Ectodermal cell (in vitro differentiated cells): ENCODE measurements at regions not wholly inside any gene's neighbourhood (a gene's known extent, or its start where the extent isn't known, plus 50 kb on each side); places are given as distances from the start of the nearest gene placed in this dataset.

Experiments used
- H3K27ac ChIP-seq: 2 replicates; pipeline ENCODE4 v1.7.0; 2013; ENCODE audit warnings: mild to moderate bottlenecking, low read depth, low read length; ENCODE audit not compliant: insufficient read depth, poor library complexity, severe bottlenecking
- H3K27me3 ChIP-seq: 2 replicates; pipeline ENCODE4 v1.7.0; 2013; ENCODE audit warnings: mild to moderate bottlenecking, low read length; ENCODE audit not compliant: insufficient read depth, control insufficient read depth, poor library complexity, severe bottlenecking
- H3K36me3 ChIP-seq: one replicate; pipeline ENCODE4 v1.7.0; 2013; ENCODE audit warnings: low read length; ENCODE audit not compliant: control insufficient read depth, insufficient read depth
- H3K4me1 ChIP-seq: one replicate; pipeline ENCODE4 v1.7.0; 2013; ENCODE audit warnings: low read length; ENCODE audit not compliant: control insufficient read depth, insufficient read depth
- H3K4me3 ChIP-seq: 2 replicates; pipeline ENCODE4 v1.7.0; 2013; ENCODE audit warnings: low read depth, low read length, control low read depth; ENCODE audit not compliant: insufficient read depth
- H3K9me3 ChIP-seq: 2 replicates; pipeline ENCODE4 v1.7.0; 2013; ENCODE audit warnings: mild to moderate bottlenecking, low read length, moderate library complexity; ENCODE audit not compliant: control insufficient read depth
- WGBS, 2 experiments: methylation state at CpG; one replicate each; pipeline ENCODE4 v1.1.7; 2013; ENCODE audit warnings: missing lambda C conversion rate in 2 of 2; 5-methylcytosine and 5-hydroxymethylcytosine counted together

- no peaks in the 10 kb centered on the region for H3K9me3 ChIP-seq
- no peak overlapping the region for H3K4me3 ChIP-seq
- H3K4me1 ChIP-seq = no peaks in the 10 kb centered on the region
- peaks cover 3% of the 10 kb centered on the region for H3K36me3 ChIP-seq
- H3K27ac ChIP-seq = no peak overlapping the region
- WGBS, 2 experiments = 85 to 97% methylated on average over 1 of the region's 1 CpG
- no peaks in the 10 kb centered on the region for H3K27me3 ChIP-seq
These were observed 273.4 kb downstream of the ETS1 start for GRCh38 chr11:128313931-128314330.

- no peaks in the 10 kb centered on the region for H3K4me1 ChIP-seq
- no peaks in the 10 kb centered on the region for H3K27me3 ChIP-seq
- H3K4me3 ChIP-seq = no peak overlapping the region
- H3K27ac ChIP-seq = no peak overlapping the region
- H3K9me3 ChIP-seq = no peaks in the 10 kb centered on the region
- WGBS, 2 experiments = 61 to 62% methylated on average over 3 of the region's 3 CpGs
- peaks cover 3% of the 10 kb centered on the region for H3K36me3 ChIP-seq
These were observed 275.3 kb downstream of the ETS1 start for GRCh38 chr11:128311742-128312719.

GRCh38 chr11:128310676-128311445, 276.5 kb downstream of the ETS1 start:
- H3K4me3 ChIP-seq = no peak overlapping the region
- H3K4me1 ChIP-seq = no peaks in the 10 kb centered on the region
- H3K9me3 ChIP-seq = no peaks in the 10 kb centered on the region
- H3K27me3 ChIP-seq = no peaks in the 10 kb centered on the region
- WGBS, 2 experiments = 90 to 92% methylated on average over 7 of the region's 7 CpGs
- H3K27ac ChIP-seq = no peak overlapping the region
- peaks cover 3% of the 10 kb centered on the region for H3K36me3 ChIP-seq

GRCh38 chr11:128310005-128310404, 277.4 kb downstream of the ETS1 start:
- no peak overlapping the region for H3K4me3 ChIP-seq
- H3K4me1 ChIP-seq = no peaks in the 10 kb centered on the region
- H3K36me3 ChIP-seq = peaks cover under 1% of the 10 kb centered on the region
- 94 to 96% methylated on average over 3 of the region's 3 CpGs for WGBS, 2 experiments
- H3K27me3 ChIP-seq = no peaks in the 10 kb centered on the region
- H3K27ac ChIP-seq = no peak overlapping the region
- H3K9me3 ChIP-seq = no peaks in the 10 kb centered on the region

GRCh38 chr11:128308794-128309193, 278.6 kb downstream of the ETS1 start:
- 97 to 99% methylated on average over 3 of the region's 3 CpGs for WGBS, 2 experiments
- no peaks in the 10 kb centered on the region for H3K4me1 ChIP-seq

GRCh38 chr11:128305588-128305987, 281.8 kb downstream of the ETS1 start:
- H3K4me3 ChIP-seq = no peak overlapping the region
- H3K27me3 ChIP-seq = no peaks in the 10 kb centered on the region
- no peaks in the 10 kb centered on the region for H3K36me3 ChIP-seq
- WGBS, 2 experiments = 100% methylated on average over 1 of the region's 1 CpG
- no peaks in the 10 kb centered on the region for H3K4me1 ChIP-seq
- H3K27ac ChIP-seq = no peak overlapping the region
- H3K9me3 ChIP-seq = no peaks in the 10 kb centered on the region

More at GRCh38 chr11:128308794-128309193, 278.6 kb downstream of the ETS1 start:
- Histone ChIP-seq H3K27ac (no peak overlapping the region), H3K4me3 (no peak overlapping the region), H3K27me3 (no peaks in the 10 kb centered on the region), H3K9me3 (no peaks in the 10 kb centered on the region), H3K36me3 (no peaks in the 10 kb centered on the region)

- no peaks in the 10 kb centered on the region for H3K4me1 ChIP-seq
- no peaks in the 10 kb centered on the region for H3K9me3 ChIP-seq
These were observed 282.5 kb downstream of the ETS1 start for GRCh38 chr11:128304666-128305485.

GRCh38 chr11:128304116-128304515, 283.2 kb downstream of the ETS1 start:
- 100% methylated on average over 2 of the region's 2 CpGs for WGBS, 2 experiments
- no peak overlapping the region for H3K27ac ChIP-seq
- no peaks in the 10 kb centered on the region for H3K9me3 ChIP-seq
- no peak overlapping the region for H3K4me3 ChIP-seq
- peaks cover 2% of the 10 kb centered on the region for H3K4me1 ChIP-seq
- H3K27me3 ChIP-seq = no peaks in the 10 kb centered on the region
- no peaks in the 10 kb centered on the region for H3K36me3 ChIP-seq

More at GRCh38 chr11:128304666-128305485, 282.5 kb downstream of the ETS1 start:
- no peak overlapping the region for H3K27ac ChIP-seq
- H3K4me3 ChIP-seq = no peak overlapping the region
- 84 to 94% methylated on average over 6 to 7 of the region's 8 CpGs for WGBS, 2 experiments
- no peaks in the 10 kb centered on the region for H3K27me3 ChIP-seq
- no peaks in the 10 kb centered on the region for H3K36me3 ChIP-seq

- H3K9me3 ChIP-seq = no peaks in the 10 kb centered on the region
- WGBS, 2 experiments = 87 to 94% methylated on average over 4 to 5 of the region's 5 CpGs
These were observed 284.0 kb downstream of the ETS1 start for GRCh38 chr11:128303383-128303782.

More at GRCh38 chr11:128303383-128303782, 284.0 kb downstream of the ETS1 start:
- Histone ChIP-seq H3K27me3 (no peaks in the 10 kb centered on the region), H3K4me3 (no peak overlapping the region), H3K27ac (no peak overlapping the region), H3K4me1 (peaks cover 4% of the 10 kb centered on the region), H3K36me3 (no peaks in the 10 kb centered on the region)
